HEK293 (cell line): ENCODE measurements at regions not wholly inside any gene's neighbourhood (a gene's known extent, or its start where the extent isn't known, plus 50 kb on each side); places are given as distances from the start of the nearest gene placed in this dataset.

Experiments
- ZBTB10 ChIP-seq: fragments of 450-650 bp; formaldehyde crosslinking; IDR thresholded peaks from 2 replicates; pipeline ENCODE4 v1.5.1; 2016; ENCODE audit warnings: missing biosample characterization, missing genetic modification characterization
- ZNF488 ChIP-seq: fragments of 450-650 bp; formaldehyde crosslinking; IDR thresholded peaks from 2 replicates; pipeline ENCODE4 v1.5.1; 2016; ENCODE audit warnings: missing biosample characterization, missing genetic modification characterization

GRCh38 chr3:178047496-178047895, 488.7 kb upstream of the KCNMB2 start:
- no peak for TF ChIP-seq ZBTB10 (tag by site-specific recombination)
- TF ChIP-seq ZNF488 (tag by site-specific recombination): no peak
